H9 (cell line): ENCODE measurements at regions not wholly inside any gene's neighbourhood (a gene's known extent, or its start where the extent isn't known, plus 50 kb on each side); places are given as distances from the start of the nearest gene placed in this dataset.

Source experiments
- DNase-seq: peaks from one replicate; pipeline ENCODE4 v3.0.0-alpha.2; 2017
- H2AFZ ChIP-seq: one replicate; pipeline ENCODE4 v1.6.1; 2013; ENCODE audit warnings: mild to moderate bottlenecking, low read length, control low read depth, moderate library complexity
- H2AK5ac ChIP-seq: 2 replicates; pipeline ENCODE4 v1.6.1; 2013; ENCODE audit warnings: low read length, control low read depth, mixed read lengths; ENCODE audit not compliant: insufficient read length
- H2BK120ac ChIP-seq: one replicate; pipeline ENCODE4 v1.6.1; 2013; ENCODE audit warnings: low read depth, mild to moderate bottlenecking, low read length, control low read depth, inconsistent platforms; ENCODE audit not compliant: poor library complexity, severe bottlenecking
- H2BK12ac ChIP-seq: 2 replicates; pipeline ENCODE4 v1.6.1; 2013; ENCODE audit warnings: low read length, control low read depth, mixed read lengths, low read depth; ENCODE audit not compliant: insufficient read length
- H2BK15ac ChIP-seq: 2 replicates; pipeline ENCODE4 v1.6.1; 2013; ENCODE audit warnings: low read depth, low read length, control low read depth
- H2BK20ac ChIP-seq: one replicate; pipeline ENCODE4 v1.6.1; 2013; ENCODE audit warnings: low read depth, mild to moderate bottlenecking, low read length, control low read depth, inconsistent platforms; ENCODE audit not compliant: poor library complexity, severe bottlenecking
- H2BK5ac ChIP-seq: 2 replicates; pipeline ENCODE4 v1.6.1; 2013; ENCODE audit warnings: low read length, control low read depth, mixed read lengths; ENCODE audit not compliant: insufficient read length
- H3K14ac ChIP-seq: 2 replicates; pipeline ENCODE4 v1.6.1; 2013; ENCODE audit warnings: low read length, control low read depth; ENCODE audit not compliant: insufficient read depth
- H3K18ac ChIP-seq: 2 replicates; pipeline ENCODE4 v1.6.1; 2013; ENCODE audit warnings: low read depth, mild to moderate bottlenecking, mixed read lengths, low read length, control low read depth; ENCODE audit not compliant: insufficient read length
- H3K23ac ChIP-seq: 2 replicates; pipeline ENCODE4 v1.6.1; 2013; ENCODE audit warnings: low read length, control low read depth, mixed read lengths, low read depth; ENCODE audit not compliant: insufficient read length
- H3K23me2 ChIP-seq: 2 replicates; pipeline ENCODE4 v1.6.1; 2013; ENCODE audit warnings: low read depth, mild to moderate bottlenecking, mixed read lengths, low read length, control low read depth; ENCODE audit not compliant: insufficient read length, poor library complexity, severe bottlenecking
- H3K27ac ChIP-seq: 2 replicates; pipeline ENCODE4 v1.5.1; 2013; ENCODE audit warnings: low read length, control low read depth, mixed read lengths, low read depth; ENCODE audit not compliant: insufficient read length
- H3K27me3 ChIP-seq: 2 replicates; pipeline ENCODE4 v1.6.1; 2013; ENCODE audit warnings: low read length, control low read depth, inconsistent platforms; ENCODE audit not compliant: insufficient read depth
- H3K4ac ChIP-seq: 2 replicates; pipeline ENCODE4 v1.6.1; 2013; ENCODE audit warnings: low read depth, mild to moderate bottlenecking, control low read depth, inconsistent platforms, low read length, moderate library complexity
- H3K4me1 ChIP-seq: 2 replicates; pipeline ENCODE4 v1.6.1; 2013; ENCODE audit warnings: low read length, control low read depth, inconsistent platforms; ENCODE audit not compliant: insufficient read depth
- H3K4me2 ChIP-seq: 2 replicates; pipeline ENCODE4 v1.6.1; 2013; ENCODE audit warnings: low read length, control low read depth, mixed read lengths; ENCODE audit not compliant: insufficient read length, insufficient read depth
- H3K56ac ChIP-seq: 2 replicates; pipeline ENCODE4 v1.6.1; 2013; ENCODE audit warnings: low read depth, mild to moderate bottlenecking, mixed read lengths, low read length, control low read depth; ENCODE audit not compliant: insufficient read length
- H3K79me1 ChIP-seq: 2 replicates; pipeline ENCODE4 v1.6.1; 2013; ENCODE audit warnings: low read depth, mild to moderate bottlenecking, moderate library complexity, low read length, control low read depth, inconsistent platforms; ENCODE audit not compliant: insufficient read depth, poor library complexity, severe bottlenecking
- H3K79me2 ChIP-seq: 2 replicates; pipeline ENCODE4 v1.6.1; 2013; ENCODE audit warnings: low read length, control low read depth, inconsistent platforms; ENCODE audit not compliant: insufficient read depth
- H3K9ac ChIP-seq: 2 replicates; pipeline ENCODE4 v1.6.1; 2013; ENCODE audit warnings: low read length, control low read depth, mixed read lengths; ENCODE audit not compliant: insufficient read length; ENCODE audit errors: extremely low read depth
- H3K9me3 ChIP-seq: one replicate; pipeline ENCODE4 v1.6.1; 2013; ENCODE audit warnings: low read depth, low read length, inconsistent platforms; ENCODE audit not compliant: control insufficient read depth
- H3T11ph ChIP-seq: one replicate; pipeline ENCODE4 v1.6.1; 2013; ENCODE audit warnings: mild to moderate bottlenecking, low read length, control low read depth, inconsistent platforms
- H4K20me1 ChIP-seq: one replicate; pipeline ENCODE4 v1.6.1; 2013; ENCODE audit not compliant: control insufficient read depth, insufficient read length, insufficient read depth
- H4K5ac ChIP-seq: 2 replicates; pipeline ENCODE4 v1.6.1; 2013; ENCODE audit warnings: low read depth, mild to moderate bottlenecking, mixed read lengths, low read length, control low read depth; ENCODE audit not compliant: insufficient read length
- H4K8ac ChIP-seq: replicated peaks from 2 replicates; pipeline ENCODE4 v1.6.1; 2013; ENCODE audit warnings: low read length, control low read depth, mixed read lengths, low read depth; ENCODE audit not compliant: insufficient read length
- H4K91ac ChIP-seq: 2 replicates; pipeline ENCODE4 v1.6.1; 2013; ENCODE audit warnings: low read depth, mild to moderate bottlenecking, moderate library complexity, mixed read lengths, low read length, control low read depth; ENCODE audit not compliant: insufficient read length
- H3K27ac Mint-ChIP-seq, 3 experiments: 2 replicates in 2 of 3; 3 replicates in 1 of 3; pipeline ENCODE4 v1.8.0; 2020 to 2021; ENCODE audit warnings: mixed read lengths in 3 of 3, mild to moderate bottlenecking in 1 of 3, moderate library complexity in 1 of 3
- H3K27me3 Mint-ChIP-seq: 2 replicates; pipeline ENCODE4 v1.8.0; 2021; ENCODE audit warnings: low read depth, mild to moderate bottlenecking, moderate library complexity, mixed read lengths
- H3K36me3 Mint-ChIP-seq, 3 experiments: 2 replicates in 2 of 3; 3 replicates in 1 of 3; pipeline ENCODE4 v1.8.0; 2020 to 2021; ENCODE audit warnings: low read depth in 3 of 3, mixed read lengths in 3 of 3; ENCODE audit not compliant: insufficient read depth in 1 of 3
- H3K4me1 Mint-ChIP-seq, 2 experiments: 2 replicates each; pipeline ENCODE4 v1.8.0; 2020; ENCODE audit warnings: mixed read lengths in 2 of 2
- H3K4me3 Mint-ChIP-seq, 2 experiments: 2 replicates in 1 of 2; 3 replicates in 1 of 2; pipeline ENCODE4 v1.8.0; 2020 to 2021; ENCODE audit warnings: mild to moderate bottlenecking in 2 of 2, mixed read lengths in 2 of 2, moderate library complexity in 1 of 2
- H3K9me3 Mint-ChIP-seq, 2 experiments: 2 replicates in 1 of 2; 3 replicates in 1 of 2; pipeline ENCODE4 v1.8.0; 2020; ENCODE audit warnings: mild to moderate bottlenecking in 2 of 2, mixed read lengths in 2 of 2, moderate library complexity in 1 of 2
- WGBS: extraction: QIAGEN DNeasy Blood & Tissue Kit; methylation state at CpG from one replicate; pipeline ENCODE4 v1.1.7; 2013; ENCODE audit warnings: missing lambda C conversion rate, low lambda C conversion rate, mixed read lengths; ENCODE audit not compliant: insufficient read length; ENCODE audit errors: extremely low coverage; 5-methylcytosine and 5-hydroxymethylcytosine counted together
- TF ChIP-seq, protein P1 (sequence below): fragments of 200-600 bp; sonication (generic); conservative IDR thresholded peaks from 3 replicates; pipeline ENCODE4 v1.8.0; 2021; ENCODE audit warnings: antibody characterized with exemption, mild to moderate bottlenecking

DNA sequence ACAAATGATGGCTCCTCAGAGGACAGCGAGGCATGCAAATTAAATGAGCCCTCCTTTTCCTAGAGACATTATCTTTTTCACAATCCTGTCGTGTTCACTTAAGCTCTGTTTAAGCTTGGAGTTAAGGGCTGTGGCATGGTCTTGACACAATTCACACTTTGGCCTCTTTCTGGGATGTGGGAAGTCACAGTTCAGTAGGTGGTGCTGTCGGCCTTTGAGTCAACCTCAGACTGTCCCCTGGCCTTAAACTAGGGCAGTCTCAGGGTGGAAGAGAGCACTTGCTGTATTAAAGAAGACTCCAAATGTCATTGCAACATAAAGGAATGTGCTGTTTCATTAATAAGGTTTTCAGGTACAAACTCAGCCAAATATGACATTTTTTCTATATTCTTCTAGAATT, 351.0 kb downstream of the MCTP2 start:
- no peak overlapping the region for H2AK5ac ChIP-seq
- Mint-ChIP-seq H3K36me3 (no peaks in the 10 kb centered on the region), H3K9me3 (no peaks in the 10 kb centered on the region), H3K27me3 (no peaks in the 10 kb centered on the region; the same call in 1 of the 2 replicates), H3K4me3 (no peak overlapping the region), H3K27ac (no peak overlapping the region), H3K4me1 (peaks cover 8 to 12% of the 10 kb centered on the region in 2 experiments; a peak in 3 of 4 replicates)
- H3T11ph ChIP-seq = no peak overlapping the region
- H3K79me2 ChIP-seq = no peaks in the 10 kb centered on the region
- H2BK15ac ChIP-seq = no peak overlapping the region
- H3K9me3 ChIP-seq = no peaks in the 10 kb centered on the region
- H3K23me2 ChIP-seq = no peaks in the 10 kb centered on the region
- WGBS = no CpG with 5 or more reads among the region's 3 CpGs
- no peak overlapping the region for H2BK12ac ChIP-seq
- H3K18ac ChIP-seq = no peak overlapping the region
- no peak overlapping the region for H3K23ac ChIP-seq
- TF ChIP-seq, protein P1, sequence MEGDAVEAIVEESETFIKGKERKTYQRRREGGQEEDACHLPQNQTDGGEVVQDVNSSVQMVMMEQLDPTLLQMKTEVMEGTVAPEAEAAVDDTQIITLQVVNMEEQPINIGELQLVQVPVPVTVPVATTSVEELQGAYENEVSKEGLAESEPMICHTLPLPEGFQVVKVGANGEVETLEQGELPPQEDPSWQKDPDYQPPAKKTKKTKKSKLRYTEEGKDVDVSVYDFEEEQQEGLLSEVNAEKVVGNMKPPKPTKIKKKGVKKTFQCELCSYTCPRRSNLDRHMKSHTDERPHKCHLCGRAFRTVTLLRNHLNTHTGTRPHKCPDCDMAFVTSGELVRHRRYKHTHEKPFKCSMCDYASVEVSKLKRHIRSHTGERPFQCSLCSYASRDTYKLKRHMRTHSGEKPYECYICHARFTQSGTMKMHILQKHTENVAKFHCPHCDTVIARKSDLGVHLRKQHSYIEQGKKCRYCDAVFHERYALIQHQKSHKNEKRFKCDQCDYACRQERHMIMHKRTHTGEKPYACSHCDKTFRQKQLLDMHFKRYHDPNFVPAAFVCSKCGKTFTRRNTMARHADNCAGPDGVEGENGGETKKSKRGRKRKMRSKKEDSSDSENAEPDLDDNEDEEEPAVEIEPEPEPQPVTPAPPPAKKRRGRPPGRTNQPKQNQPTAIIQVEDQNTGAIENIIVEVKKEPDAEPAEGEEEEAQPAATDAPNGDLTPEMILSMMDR = peak; percentile 73
- H2BK120ac ChIP-seq = no peak overlapping the region
- DNase-seq = peak; percentile 63
- no peak overlapping the region for H4K8ac ChIP-seq
- no peaks in the 10 kb centered on the region; the same call in 1 of the 2 replicates for H3K27me3 ChIP-seq
- no peak overlapping the region for H3K9ac ChIP-seq
- H3K4ac ChIP-seq = no peak overlapping the region
- no peak overlapping the region for H3K56ac ChIP-seq
- H4K5ac ChIP-seq = no peak overlapping the region
- no peak overlapping the region for H3K4me2 ChIP-seq
- H4K91ac ChIP-seq = no peak overlapping the region
- H2BK20ac ChIP-seq = no peak overlapping the region
- no peaks in the 10 kb centered on the region for H3K79me1 ChIP-seq
- H2AFZ ChIP-seq = no peak overlapping the region
- H2BK5ac ChIP-seq = no peak overlapping the region
- H4K20me1 ChIP-seq = no peaks in the 10 kb centered on the region
- H3K14ac ChIP-seq = no peak overlapping the region
- no peaks in the 10 kb centered on the region for H3K4me1 ChIP-seq
- H3K27ac ChIP-seq = no peak overlapping the region
